Colonic mucosa (tissue), 4 donors: ENCODE measurements at regions not wholly inside any gene's neighbourhood (a gene's known extent, or its start where the extent isn't known, plus 50 kb on each side); places are given as distances from the start of the nearest gene placed in this dataset.

Source experiments
- DNase-seq: peaks from one replicate; pipeline ENCODE4 v3.0.0-alpha.2; 2020
- H3K27ac ChIP-seq: fragments of 200-600 bp; one replicate; pipeline ENCODE4 v1.8.0; 2021
- H3K27me3 ChIP-seq: fragments of 200-600 bp; one replicate; pipeline ENCODE4 v1.8.0; 2021
- H3K36me3 ChIP-seq: fragments of 200-600 bp; one replicate; pipeline ENCODE4 v1.8.0; 2021
- H3K4me1 ChIP-seq: fragments of 200-600 bp; one replicate; pipeline ENCODE4 v1.8.0; 2021; ENCODE audit warnings: mild to moderate bottlenecking
- H3K4me3 ChIP-seq: fragments of 200-600 bp; one replicate; pipeline ENCODE4 v1.8.0; 2021
- H3K9ac ChIP-seq, 2 donors: one replicate each; pipeline ENCODE4 v1.7.0; 2013; ENCODE audit warnings: control low read depth in 2 of 2, low read depth in 2 of 2, low read length in 2 of 2
- H3K9me3 ChIP-seq: fragments of 200-600 bp; one replicate; pipeline ENCODE4 v1.8.0; 2021
- CTCF ChIP-seq: fragments of 200-600 bp; IDR thresholded peaks from one replicate; pipeline ENCODE4 v1.8.0; 2022; ENCODE audit warnings: antibody characterized with exemption, mild to moderate bottlenecking
- intact Hi-C: fragments of 100-400 bp; cut with DNase I; formaldehyde crosslinking; loops from one replicate; pipeline ENCODE4 v1.14.1; 2022
- donor health status: healthy.
- donor health status: DM: no; HTN: no; CAD: no.
- donor health status: DM: no; HTN: no; CAD: no.

- no peaks in the 10 kb centered on the region for H3K4me1 ChIP-seq
- intact Hi-C loops = no loop called here
- no peak overlapping the region for H3K4me3 ChIP-seq
- H3K36me3 ChIP-seq = no peaks in the 10 kb centered on the region
- H3K9ac ChIP-seq = no peak overlapping the region
- H3K27me3 ChIP-seq = no peaks in the 10 kb centered on the region
- no peak for TF ChIP-seq CTCF
- H3K9me3 ChIP-seq = no peaks in the 10 kb centered on the region
- H3K27ac ChIP-seq = no peak overlapping the region
- DNase-seq = no peak
These were observed 144.4 kb downstream of the ZNF621 start for GRCh38 chr3:40669176-40669575.

GRCh38 chr3:40672861-40673260 is 148.1 kb downstream of the ZNF621 start:
- intact Hi-C loops = no loop called here
- DNase-seq = no peak

DNA sequence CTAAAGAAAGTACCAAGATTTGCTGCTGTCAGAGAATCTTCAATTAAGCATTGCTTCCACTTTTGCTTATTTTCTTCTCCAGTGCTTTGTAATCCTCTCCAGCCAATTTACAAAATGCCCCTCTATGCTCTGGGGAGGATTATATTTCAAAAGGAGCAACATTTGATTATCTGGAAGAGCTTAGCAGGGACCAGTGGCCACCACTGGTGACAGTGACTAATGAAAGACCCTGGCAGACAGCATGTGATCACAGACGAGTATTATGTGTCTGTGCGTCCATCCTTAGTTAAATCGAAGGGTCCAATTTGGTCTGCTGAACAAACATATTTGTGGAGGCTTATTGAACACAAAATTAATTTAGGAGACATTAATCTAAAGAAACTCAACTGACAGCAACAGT is 152.6 kb downstream of the ZNF621 start:
- no peak overlapping the region for H3K4me3 ChIP-seq
- intact Hi-C loops = no loop called here
- H3K9me3 ChIP-seq = no peaks in the 10 kb centered on the region
- H3K9ac ChIP-seq = no peak overlapping the region
- H3K27me3 ChIP-seq = no peaks in the 10 kb centered on the region
- no peaks in the 10 kb centered on the region for H3K36me3 ChIP-seq
- H3K27ac ChIP-seq = no peak overlapping the region
- no peaks in the 10 kb centered on the region for H3K4me1 ChIP-seq
- DNase-seq = no peak
- no peak for TF ChIP-seq CTCF

More at GRCh38 chr3:40672861-40673260, 148.1 kb downstream of the ZNF621 start:
- no peaks in the 10 kb centered on the region for H3K9me3 ChIP-seq
- no peak overlapping the region for H3K4me3 ChIP-seq
- H3K27ac ChIP-seq = no peak overlapping the region
- peak; percentile 7 for TF ChIP-seq CTCF
- no peaks in the 10 kb centered on the region for H3K36me3 ChIP-seq
- no peak overlapping the region for H3K9ac ChIP-seq
- no peaks in the 10 kb centered on the region for H3K4me1 ChIP-seq
- H3K27me3 ChIP-seq = no peaks in the 10 kb centered on the region

GRCh38 chr3:40677749-40678148 is 153.0 kb downstream of the ZNF621 start:
- Histone ChIP-seq H3K27ac (no peak overlapping the region), H3K4me3 (no peak overlapping the region), H3K27me3 (no peaks in the 10 kb centered on the region), H3K9ac (no peak overlapping the region), H3K4me1 (no peaks in the 10 kb centered on the region), H3K36me3 (no peaks in the 10 kb centered on the region), H3K9me3 (no peaks in the 10 kb centered on the region)
- TF ChIP-seq CTCF = no peak
- intact Hi-C loops = no loop called here
- DNase-seq = no peak

GRCh38 chr3:40679290-40679689 is 154.5 kb downstream of the ZNF621 start:
- Histone ChIP-seq H3K4me3 (no peak overlapping the region), H3K4me1 (no peaks in the 10 kb centered on the region), H3K27ac (no peak overlapping the region), H3K9me3 (no peaks in the 10 kb centered on the region), H3K27me3 (no peaks in the 10 kb centered on the region), H3K9ac (no peak overlapping the region), H3K36me3 (no peaks in the 10 kb centered on the region)
- TF ChIP-seq CTCF = no peak
- intact Hi-C loops = no loop called here
- DNase-seq = no peak
